OCI-LY1 (cell line): ENCODE measurements at regions not wholly inside any gene's neighbourhood (a gene's known extent, or its start where the extent isn't known, plus 50 kb on each side); places are given as distances from the start of the nearest gene placed in this dataset.

Experiments
- H2AFZ ChIP-seq: fragments of 200-600 bp; sonication (generic), shearing (Covaris generic); 2 replicates; pipeline ENCODE4 v1.6.0; 2014; ENCODE audit warnings: antibody characterized with exemption, mild to moderate bottlenecking, low read length
- H3F3A ChIP-seq: fragments of 200-600 bp; sonication (generic), shearing (Covaris generic); 2 replicates; pipeline ENCODE4 v1.6.0; 2014; ENCODE audit warnings: mild to moderate bottlenecking, antibody characterized with exemption, low read length, moderate library complexity; ENCODE audit not compliant: insufficient read depth
- H3K27ac ChIP-seq: fragments of 200-600 bp; sonication (generic); 2 replicates; pipeline ENCODE4 v1.5.1; 2014; ENCODE audit warnings: low read length, mixed run types, mild to moderate bottlenecking, low read depth; ENCODE audit not compliant: poor library complexity, severe bottlenecking
- H3K27me3 ChIP-seq: fragments of 200-600 bp; sonication (generic); 2 replicates; pipeline ENCODE4 v1.6.0; 2014; ENCODE audit warnings: antibody characterized with exemption, mild to moderate bottlenecking, low read length, moderate library complexity; ENCODE audit not compliant: insufficient read depth
- H3K36me3 ChIP-seq: fragments of 200-600 bp; sonication (generic); 2 replicates; pipeline ENCODE4 v1.6.1; 2014; ENCODE audit warnings: mild to moderate bottlenecking, antibody characterized with exemption, low read length, moderate library complexity, mixed read lengths; ENCODE audit not compliant: insufficient read depth
- H3K4me1 ChIP-seq: fragments of 200-600 bp; sonication (generic); 2 replicates; pipeline ENCODE4 v1.5.1; 2014; ENCODE audit warnings: mild to moderate bottlenecking, low read length, moderate library complexity; ENCODE audit not compliant: insufficient read depth, severe bottlenecking
- H3K4me2 ChIP-seq: fragments of 200-600 bp; sonication (generic), shearing (Covaris generic); 2 replicates; pipeline ENCODE4 v1.6.1; 2014; ENCODE audit warnings: low read length
- H3K4me3 ChIP-seq: fragments of 200-600 bp; sonication (generic); 2 replicates; pipeline ENCODE4 v1.5.1; 2014; ENCODE audit warnings: low read length, low read depth, mild to moderate bottlenecking, mixed read lengths; ENCODE audit not compliant: poor library complexity, severe bottlenecking
- H3K79me2 ChIP-seq: fragments of 200-600 bp; shearing (Covaris generic); 2 replicates; pipeline ENCODE4 v1.6.1; 2016; ENCODE audit warnings: mixed run types, low read length, mixed read lengths; ENCODE audit not compliant: insufficient read depth
- H3K9ac ChIP-seq: fragments of 200-600 bp; sonication (generic), shearing (Covaris generic); 2 replicates; pipeline ENCODE4 v1.6.1; 2014; ENCODE audit warnings: mild to moderate bottlenecking, low read length, mixed read lengths
- H3K9me2 ChIP-seq: fragments of 200-600 bp; sonication (generic), shearing (Covaris generic); 2 replicates; pipeline ENCODE4 v1.6.1; 2014; ENCODE audit warnings: low read depth, mild to moderate bottlenecking, low read length, mixed read lengths
- H3K9me3 ChIP-seq: fragments of 200-600 bp; shearing (Covaris generic); 2 replicates; pipeline ENCODE4 v1.6.1; 2014; ENCODE audit warnings: low read length, mixed read lengths
- H4K20me1 ChIP-seq: fragments of 200-600 bp; sonication (generic), shearing (Covaris generic); 2 replicates; pipeline ENCODE4 v1.6.0; 2016; ENCODE audit warnings: mild to moderate bottlenecking, low read length; ENCODE audit not compliant: insufficient read depth
- CTCF ChIP-seq: fragments of 200-600 bp; sonication (generic), shearing (Covaris generic); IDR thresholded peaks from 2 replicates; pipeline ENCODE4 v1.5.1; 2017; ENCODE audit warnings: mild to moderate bottlenecking, antibody characterized with exemption, low read length, moderate library complexity, mixed read lengths
- EZH2 ChIP-seq: fragments of 200-600 bp; sonication (generic), shearing (Covaris generic); IDR thresholded peaks from 2 replicates; pipeline ENCODE4 v1.8.0; 2017; ENCODE audit warnings: borderline replicate concordance, mixed run types, mild to moderate bottlenecking, antibody characterized with exemption, low read length, moderate library complexity, mixed read lengths

- H3K27ac ChIP-seq: no peak overlapping the region
- no peak overlapping the region for H3K9ac ChIP-seq
- TF ChIP-seq EZH2: no peak
- no peak for TF ChIP-seq CTCF
- H3K36me3 ChIP-seq: no peaks in the 10 kb centered on the region
- no peak overlapping the region for H3K4me3 ChIP-seq
- no peaks in the 10 kb centered on the region for H4K20me1 ChIP-seq
- no peak overlapping the region for H2AFZ ChIP-seq
- H3K4me2 ChIP-seq: no peak overlapping the region
- H3K27me3 ChIP-seq: no peaks in the 10 kb centered on the region
- H3K9me2 ChIP-seq: no peaks in the 10 kb centered on the region
- no peaks in the 10 kb centered on the region for H3K4me1 ChIP-seq
- H3K79me2 ChIP-seq: no peaks in the 10 kb centered on the region
- no peaks in the 10 kb centered on the region for H3F3A ChIP-seq
- H3K9me3 ChIP-seq: no peaks in the 10 kb centered on the region
Measured at GRCh38 chr1:60184521-60184920, 111.0 kb upstream of the C1orf87 start.

GRCh38 chr1:60173729-60174505, 100.3 kb upstream of the C1orf87 start:
- Histone ChIP-seq H3F3A (no peaks in the 10 kb centered on the region), H3K36me3 (no peaks in the 10 kb centered on the region), H3K4me3 (no peak overlapping the region), H3K9me2 (no peaks in the 10 kb centered on the region), H3K9ac (no peak overlapping the region), H3K27me3 (no peaks in the 10 kb centered on the region), H3K9me3 (no peaks in the 10 kb centered on the region), H3K79me2 (no peaks in the 10 kb centered on the region), H3K4me2 (no peak overlapping the region), H3K4me1 (no peaks in the 10 kb centered on the region), H2AFZ (no peak overlapping the region), H4K20me1 (no peaks in the 10 kb centered on the region), H3K27ac (no peak overlapping the region)
- no peak for TF ChIP-seq CTCF
- no peak for TF ChIP-seq EZH2

GRCh38 chr1:60173006-60173405, 99.4 kb upstream of the C1orf87 start:
- Histone ChIP-seq H3F3A (no peaks in the 10 kb centered on the region), H3K27ac (no peak overlapping the region), H3K79me2 (no peaks in the 10 kb centered on the region), H3K9ac (no peak overlapping the region), H3K27me3 (no peaks in the 10 kb centered on the region), H3K4me1 (no peaks in the 10 kb centered on the region), H4K20me1 (no peaks in the 10 kb centered on the region), H3K9me3 (no peaks in the 10 kb centered on the region), H3K4me2 (no peak overlapping the region), H2AFZ (no peak overlapping the region), H3K4me3 (no peak overlapping the region), H3K36me3 (no peaks in the 10 kb centered on the region), H3K9me2 (no peaks in the 10 kb centered on the region)
- no peak for TF ChIP-seq EZH2

- Histone ChIP-seq H4K20me1 (no peaks in the 10 kb centered on the region), H3K36me3 (no peaks in the 10 kb centered on the region), H3K9me3 (no peaks in the 10 kb centered on the region), H3K4me3 (no peak overlapping the region), H3F3A (no peaks in the 10 kb centered on the region), H3K4me1 (no peaks in the 10 kb centered on the region), H3K27me3 (no peaks in the 10 kb centered on the region), H3K9ac (no peak overlapping the region), H3K9me2 (no peaks in the 10 kb centered on the region), H3K4me2 (no peak overlapping the region), H2AFZ (no peak overlapping the region), H3K79me2 (no peaks in the 10 kb centered on the region), H3K27ac (no peak overlapping the region)
- no peak for TF ChIP-seq CTCF
- no peak for TF ChIP-seq EZH2
Measured at GRCh38 chr1:60171801-60172200, 98.2 kb upstream of the C1orf87 start.
